ENCODE measurements at regions not wholly inside any gene's neighbourhood (a gene's known extent, or its start where the extent isn't known, plus 50 kb on each side); places are given as distances from the start of the nearest gene placed in this dataset.

DNA sequence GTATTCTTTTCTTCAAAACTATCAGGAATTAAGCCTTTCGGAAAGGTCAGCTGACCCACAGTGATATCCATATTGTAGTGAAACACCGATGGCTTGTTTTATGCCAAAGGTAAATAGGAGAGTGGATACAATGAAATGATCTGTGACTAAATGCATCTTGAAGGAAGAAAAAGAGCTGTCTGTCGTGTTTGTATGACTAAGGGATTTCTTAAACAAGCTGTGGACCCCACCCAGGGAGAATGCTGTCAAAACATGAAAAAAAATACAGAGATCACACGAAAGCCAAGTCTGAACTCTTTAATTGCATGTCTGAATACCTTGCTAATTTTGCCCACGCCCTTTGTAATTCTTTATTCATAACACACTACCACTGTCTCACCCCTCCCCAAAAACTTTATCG lies 286.4 kb upstream of the WWC1 start:
- in situ Hi-C loops (cut with HindIII; ENCODE audit: low pct_ligation_motif_present, low pct_unique_long_range_greater_than_20kb, low sequenced_read_pairs) = no loop called here
- no peak for DNase-seq

- DNase-seq = no peak
- in situ Hi-C loops (cut with HindIII; ENCODE audit: low pct_ligation_motif_present, low pct_unique_long_range_greater_than_20kb, low sequenced_read_pairs) = no loop called here
Observed at GRCh38 chr5:168005936-168006335, 285.5 kb upstream of the WWC1 start.

GRCh38 chr5:168006456-168007130 lies 284.9 kb upstream of the WWC1 start:
- DNase-seq = no peak
- in situ Hi-C loops (cut with HindIII; ENCODE audit: low pct_ligation_motif_present, low pct_unique_long_range_greater_than_20kb, low sequenced_read_pairs) = no loop called here

DNA sequence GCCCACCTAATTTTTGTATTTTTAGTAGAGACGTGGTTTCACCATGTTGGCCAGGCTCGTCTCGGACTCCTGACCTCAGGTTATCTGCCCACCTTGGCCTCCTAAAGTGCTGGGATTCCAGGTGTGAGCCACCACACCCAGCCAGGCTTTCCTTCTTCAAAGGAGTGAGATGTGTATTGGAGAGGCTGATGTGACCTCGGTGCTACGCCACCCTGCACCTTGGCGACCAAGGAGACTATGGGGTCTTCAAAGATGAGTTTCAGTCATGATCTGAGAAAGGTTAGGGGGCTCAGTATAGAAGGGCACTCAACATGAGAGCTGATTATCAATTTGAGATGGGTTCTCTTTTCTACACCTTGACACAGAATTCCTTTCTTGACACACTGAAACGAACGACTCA lies 284.2 kb upstream of the WWC1 start:
- in situ Hi-C loops (cut with HindIII; ENCODE audit: low pct_ligation_motif_present, low pct_unique_long_range_greater_than_20kb, low sequenced_read_pairs) = no loop called here
- DNase-seq = no peak

DNA sequence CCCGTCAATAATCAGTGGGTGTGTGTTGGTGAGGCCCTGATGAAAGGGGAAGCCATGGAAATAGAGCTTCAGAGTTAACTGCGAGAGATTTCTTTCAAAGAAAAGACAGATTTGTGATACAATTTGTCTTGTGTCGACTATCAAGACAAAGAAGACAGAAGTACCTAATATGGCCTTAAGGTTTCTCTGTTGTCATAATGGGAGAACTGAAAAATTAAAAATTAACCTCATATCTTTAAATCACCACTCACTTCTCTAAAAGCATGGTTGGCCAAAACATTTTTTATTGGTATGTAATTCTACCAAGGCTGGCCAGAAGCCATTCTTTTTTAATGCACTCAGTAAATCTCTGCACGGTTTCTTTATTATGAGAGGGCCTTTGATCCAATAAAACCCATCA lies 282.9 kb upstream of the WWC1 start:
- DNase-seq = no peak
- in situ Hi-C loops (cut with HindIII; ENCODE audit: low pct_ligation_motif_present, low pct_unique_long_range_greater_than_20kb, low sequenced_read_pairs) = no loop called here

DNA sequence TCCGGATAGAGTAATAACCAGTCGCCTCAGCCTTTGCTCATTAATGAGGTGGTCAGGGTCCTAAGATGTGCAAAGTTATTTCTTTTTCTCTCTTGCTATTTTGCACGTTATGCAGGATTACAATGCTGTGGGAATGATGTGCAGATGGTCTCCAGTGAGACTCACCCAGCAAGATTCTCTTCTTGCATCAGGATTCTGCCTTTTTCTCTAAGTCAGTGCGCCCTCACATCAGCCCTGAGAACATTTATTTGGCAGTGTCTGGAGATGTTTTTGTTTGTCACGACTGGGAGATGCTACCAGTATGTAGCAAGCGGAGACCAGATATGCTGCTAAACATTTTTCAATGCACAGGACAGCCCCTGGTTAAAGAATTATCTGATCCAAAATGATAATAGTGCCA lies 280.3 kb upstream of the WWC1 start:
- in situ Hi-C loops (cut with HindIII; ENCODE audit: low pct_ligation_motif_present, low pct_unique_long_range_greater_than_20kb, low sequenced_read_pairs) = no loop called here

DNA sequence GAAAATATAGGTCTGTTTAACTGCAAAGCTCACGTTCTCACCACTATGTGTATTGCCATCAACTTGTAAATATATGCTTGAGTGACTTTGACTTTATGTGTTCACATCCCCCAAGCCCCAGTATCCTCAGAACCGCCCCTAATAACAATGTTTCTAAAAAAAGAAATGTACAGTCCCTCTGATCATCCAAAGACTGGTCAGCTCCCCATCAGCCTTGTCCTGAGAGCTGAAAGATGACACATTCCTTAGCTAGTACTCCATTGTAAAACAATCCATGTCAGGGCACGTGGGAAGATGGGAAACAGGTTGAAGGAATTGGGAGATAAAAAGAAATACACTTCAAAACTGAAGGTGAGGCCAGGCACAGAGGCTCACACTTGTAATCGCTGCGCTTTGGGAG lies 279.4 kb upstream of the WWC1 start:
- no peak for DNase-seq
- in situ Hi-C loops (cut with HindIII; ENCODE audit: low pct_ligation_motif_present, low pct_unique_long_range_greater_than_20kb, low sequenced_read_pairs) = no loop called here

More for the DNA sequence above, 280.3 kb upstream of the WWC1 start:
- no peak for DNase-seq

GRCh38 chr5:168013546-168013945 lies 277.9 kb upstream of the WWC1 start:
- in situ Hi-C loops (cut with HindIII; ENCODE audit: low pct_ligation_motif_present, low pct_unique_long_range_greater_than_20kb, low sequenced_read_pairs) = no loop called here
- DNase-seq = no peak

DNA sequence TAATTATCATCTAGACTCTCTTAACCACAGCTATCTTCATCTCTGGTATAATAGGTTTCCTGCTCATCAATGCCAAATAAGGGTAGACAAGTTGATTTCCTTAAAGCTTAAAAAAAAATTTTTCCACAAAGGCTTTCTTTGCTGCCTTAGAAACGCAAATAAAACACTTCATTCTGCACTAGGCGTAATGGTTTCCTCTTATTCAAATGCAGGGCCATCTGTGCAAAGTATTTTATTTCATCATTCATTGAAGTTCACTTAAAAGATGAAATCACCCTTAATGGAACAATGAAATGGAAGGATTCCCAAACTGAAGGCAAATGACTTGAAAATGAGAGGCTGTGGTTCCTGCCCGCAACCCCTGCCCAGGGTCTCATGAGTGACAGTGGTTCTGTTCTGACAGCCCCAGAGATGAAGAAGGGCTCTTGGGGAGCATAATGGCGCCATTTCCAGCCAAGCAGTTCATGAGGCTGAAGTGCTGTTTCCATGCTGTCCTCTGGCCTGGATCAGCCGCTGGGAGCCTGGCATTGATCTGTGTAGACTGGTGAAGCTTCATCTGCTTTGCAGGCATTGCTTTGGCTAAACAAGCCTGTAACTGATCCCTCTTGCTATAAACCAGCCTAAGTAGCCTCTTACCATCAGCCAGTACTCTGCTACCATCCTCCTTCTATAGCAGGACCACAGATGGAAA lies 276.9 kb upstream of the WWC1 start:
- in situ Hi-C loops (cut with HindIII; ENCODE audit: low pct_ligation_motif_present, low pct_unique_long_range_greater_than_20kb, low sequenced_read_pairs) = no loop called here

GRCh38 chr5:168015506-168015905 lies 275.9 kb upstream of the WWC1 start:
- no peak for DNase-seq
- in situ Hi-C loops (cut with HindIII; ENCODE audit: low pct_ligation_motif_present, low pct_unique_long_range_greater_than_20kb, low sequenced_read_pairs) = no loop called here

More for the DNA sequence above, 276.9 kb upstream of the WWC1 start:
- DNase-seq = no peak

DNA sequence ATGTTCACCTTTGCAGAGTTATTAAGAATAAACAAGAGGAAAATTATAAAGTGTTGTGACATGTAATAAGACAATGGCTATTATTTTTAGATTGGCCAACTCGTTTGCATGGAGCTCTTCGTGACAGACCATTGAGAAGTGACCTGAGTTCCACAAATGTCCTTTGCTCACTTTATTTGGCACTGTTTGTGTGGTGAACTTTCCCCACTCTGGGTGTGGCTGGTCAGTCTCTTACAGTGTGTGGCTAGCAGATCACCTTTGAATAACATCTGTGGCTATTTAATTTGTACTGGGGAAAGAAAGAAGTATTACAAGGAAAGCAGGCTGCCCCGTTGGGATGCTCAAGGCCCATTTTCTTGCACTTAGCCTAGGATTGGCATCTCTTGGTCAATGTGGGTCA lies 274.1 kb upstream of the WWC1 start:
- no peak for DNase-seq
- in situ Hi-C loops (cut with HindIII; ENCODE audit: low pct_ligation_motif_present, low pct_unique_long_range_greater_than_20kb, low sequenced_read_pairs) = no loop called here

DNA sequence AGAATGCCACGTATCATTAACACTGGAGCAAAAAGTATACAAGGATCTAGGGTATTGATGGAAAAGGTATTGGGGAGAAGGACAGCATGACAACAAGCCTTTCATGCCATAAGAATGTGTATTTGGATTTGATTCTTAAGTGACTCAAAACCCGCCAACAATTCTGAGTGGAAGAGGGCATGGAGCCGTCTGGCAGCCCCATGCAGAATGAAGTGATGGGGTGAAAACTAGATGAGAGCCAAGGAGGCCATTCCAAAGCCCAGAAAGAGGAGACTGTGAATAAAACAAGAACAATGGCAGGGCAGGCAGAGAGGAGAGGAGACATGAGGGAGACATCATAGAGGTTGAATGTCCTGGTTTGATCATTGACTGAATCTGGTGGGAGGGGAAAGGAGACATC lies 272.3 kb upstream of the WWC1 start:
- in situ Hi-C loops (cut with HindIII; ENCODE audit: low pct_ligation_motif_present, low pct_unique_long_range_greater_than_20kb, low sequenced_read_pairs) = no loop called here
- DNase-seq = no peak

DNA sequence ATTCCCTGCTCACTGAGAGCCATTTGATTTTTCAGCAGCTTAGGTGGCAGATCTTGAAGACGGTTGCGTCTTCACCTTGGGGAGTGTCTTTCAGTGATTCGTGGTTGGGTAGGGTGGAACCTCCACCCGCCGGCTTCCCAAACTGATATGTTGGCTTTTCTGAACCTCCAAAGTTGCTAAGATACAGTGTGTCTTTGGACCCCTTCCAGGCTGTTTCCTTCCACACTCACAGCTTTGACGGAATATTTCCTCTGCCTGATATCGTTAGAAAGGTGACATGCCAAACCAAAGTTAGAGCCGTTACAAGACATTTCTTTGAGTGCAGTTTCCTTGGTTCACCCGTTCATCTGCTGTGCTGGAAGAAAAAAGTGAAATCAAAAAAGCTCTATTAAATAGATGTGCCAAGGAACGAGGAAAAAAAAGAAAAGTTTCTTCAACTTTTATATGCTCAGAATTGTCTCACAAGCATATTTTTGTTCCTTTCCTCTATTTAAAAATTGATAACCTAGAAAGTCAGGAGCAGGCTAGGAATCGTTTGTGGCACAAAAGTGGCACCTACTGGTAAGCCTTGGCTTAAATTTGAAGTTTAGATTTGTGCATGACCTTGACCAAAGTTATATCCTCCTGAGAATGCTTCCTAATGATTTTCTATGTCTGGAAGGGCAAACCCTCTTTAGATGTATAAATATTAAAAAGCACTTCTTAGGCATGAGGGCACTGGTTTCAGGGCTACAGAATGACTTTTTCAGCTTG lies 270.7 kb upstream of the WWC1 start:
- DNase-seq = no peak
- in situ Hi-C loops (cut with HindIII; ENCODE audit: low pct_ligation_motif_present, low pct_unique_long_range_greater_than_20kb, low sequenced_read_pairs) = no loop called here

DNA sequence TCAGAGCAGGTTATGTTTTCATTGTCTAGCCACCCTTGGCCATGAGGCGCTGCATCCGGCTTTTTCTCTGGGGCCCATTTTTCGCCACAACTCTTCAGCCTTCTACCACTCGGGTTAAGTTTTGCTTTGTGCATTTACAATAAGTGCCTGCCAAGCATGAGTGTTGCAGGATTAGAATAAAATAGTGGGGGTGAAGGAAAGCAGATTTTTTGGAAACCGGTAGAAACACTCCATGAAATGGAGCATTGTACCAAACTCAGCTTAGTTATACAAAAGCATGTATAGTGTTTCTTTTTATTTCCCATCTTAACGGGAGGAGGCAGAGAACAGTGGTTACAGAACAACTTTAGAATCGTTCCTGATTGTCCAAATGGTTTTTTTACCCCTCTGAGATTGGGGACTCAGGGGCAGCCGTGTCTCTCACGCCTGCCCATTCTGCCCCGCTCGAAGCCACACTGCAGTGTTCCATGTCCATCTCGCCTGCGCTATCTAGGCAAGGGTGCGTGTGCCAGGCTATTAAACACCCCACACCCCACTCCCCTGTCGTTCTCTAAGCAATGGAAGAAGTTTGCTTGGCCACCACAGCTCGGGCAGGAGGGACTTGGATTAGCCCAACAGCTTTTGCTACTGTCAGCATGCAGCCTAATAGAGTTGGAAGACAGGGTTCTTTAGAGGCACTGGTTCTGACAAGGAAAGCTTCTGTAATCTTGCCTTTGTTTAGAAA lies 268.8 kb upstream of the WWC1 start:
- DNase-seq = no peak
- in situ Hi-C loops (cut with HindIII; ENCODE audit: low pct_ligation_motif_present, low pct_unique_long_range_greater_than_20kb, low sequenced_read_pairs) = no loop called here

DNA sequence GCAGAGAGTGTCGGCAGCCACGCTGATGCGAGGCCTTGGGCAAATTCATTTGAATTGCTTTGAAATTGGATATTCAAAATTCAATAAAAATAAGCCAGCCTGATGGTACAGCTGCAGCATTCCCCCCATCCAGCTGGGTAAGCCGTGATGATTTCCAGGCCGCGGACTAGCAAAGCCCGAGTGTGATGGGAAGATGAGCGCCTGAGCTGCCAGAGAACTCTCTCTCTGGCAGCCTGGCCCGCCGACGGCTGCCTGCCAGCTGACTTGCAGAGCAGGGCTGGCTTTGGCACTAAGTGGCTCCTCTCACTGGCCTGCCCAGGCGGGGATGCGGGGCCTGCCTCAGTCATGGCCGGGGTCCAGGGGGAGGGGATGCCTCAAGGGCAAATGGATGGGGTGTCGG lies 268.3 kb upstream of the WWC1 start:
- DNase-seq = no peak
- in situ Hi-C loops (cut with HindIII; ENCODE audit: low pct_ligation_motif_present, low pct_unique_long_range_greater_than_20kb, low sequenced_read_pairs) = no loop called here

DNA sequence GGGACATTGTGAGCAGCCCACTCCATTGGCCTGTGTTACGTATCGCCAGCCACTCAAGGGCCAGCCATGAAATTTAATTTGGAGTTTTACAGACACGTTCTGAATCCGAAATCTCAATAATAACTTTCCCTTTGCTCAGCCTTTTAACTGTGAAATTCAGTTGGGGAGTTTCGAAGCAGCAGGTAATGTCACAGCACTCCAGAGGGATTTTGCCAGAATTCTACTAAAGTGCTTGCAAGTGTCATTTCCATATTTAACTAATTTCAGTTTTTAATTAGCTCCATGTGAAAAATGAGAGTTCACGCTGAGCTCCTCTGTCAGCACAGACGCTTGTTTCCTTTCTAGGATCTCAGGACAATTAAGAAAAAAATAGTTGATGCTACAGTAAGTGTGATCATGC lies 267.1 kb upstream of the WWC1 start:
- no peak for DNase-seq
- in situ Hi-C loops (cut with HindIII; ENCODE audit: low pct_ligation_motif_present, low pct_unique_long_range_greater_than_20kb, low sequenced_read_pairs) = no loop called here

- in situ Hi-C loops (cut with HindIII; ENCODE audit: low pct_ligation_motif_present, low pct_unique_long_range_greater_than_20kb, low sequenced_read_pairs) = no loop called here
- DNase-seq = no peak
Observed at GRCh38 chr5:168027007-168027406, 264.4 kb upstream of the WWC1 start.

DNA sequence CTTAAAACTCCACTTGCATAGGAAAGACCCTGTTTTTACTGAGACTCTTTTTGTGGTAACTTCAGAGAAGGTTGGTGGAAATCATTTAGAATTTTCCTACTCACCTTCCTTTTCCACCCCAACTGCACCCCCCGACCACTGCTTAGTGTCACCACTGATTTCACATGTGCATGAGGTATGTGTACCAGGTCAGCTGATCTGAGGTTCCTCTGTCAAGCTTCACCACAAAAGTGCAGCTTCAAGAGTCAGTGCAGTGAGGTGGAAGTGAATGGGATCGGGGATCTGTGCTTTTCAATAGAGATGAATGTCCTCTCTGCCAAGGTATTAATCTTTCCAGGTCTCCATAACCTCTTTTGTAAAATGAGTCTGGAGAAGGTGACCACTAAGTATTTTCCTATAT lies 260.5 kb upstream of the WWC1 start:
- no peak for DNase-seq
- in situ Hi-C loops (cut with HindIII; ENCODE audit: low pct_ligation_motif_present, low pct_unique_long_range_greater_than_20kb, low sequenced_read_pairs) = no loop called here

DNA sequence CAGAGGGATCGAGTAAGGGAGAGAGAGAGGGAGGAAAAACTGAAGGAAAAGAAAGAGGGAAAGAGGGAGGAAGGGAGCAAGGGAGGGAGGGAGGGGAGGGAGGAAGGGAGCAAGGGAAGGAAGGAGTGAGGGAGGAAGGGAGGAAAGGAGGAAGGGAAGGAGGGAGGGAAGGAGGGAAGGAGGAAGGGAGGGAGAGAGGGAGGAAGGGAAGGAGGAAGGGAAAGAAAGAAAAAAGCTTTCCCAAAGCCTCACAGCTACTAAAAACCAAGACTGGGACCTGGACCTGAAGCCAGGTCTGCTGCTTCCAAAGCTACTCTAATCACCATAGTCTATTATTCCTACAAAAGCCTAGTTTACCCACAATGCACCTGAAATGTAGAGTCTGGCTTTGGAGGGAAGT lies 259.8 kb upstream of the WWC1 start:
- in situ Hi-C loops (cut with HindIII; ENCODE audit: low pct_ligation_motif_present, low pct_unique_long_range_greater_than_20kb, low sequenced_read_pairs) = no loop called here
- no peak for DNase-seq
